ENCODE measurements at regions not wholly inside any gene's neighbourhood (a gene's known extent, or its start where the extent isn't known, plus 50 kb on each side); places are given as distances from the start of the nearest gene placed in this dataset.

DNA sequence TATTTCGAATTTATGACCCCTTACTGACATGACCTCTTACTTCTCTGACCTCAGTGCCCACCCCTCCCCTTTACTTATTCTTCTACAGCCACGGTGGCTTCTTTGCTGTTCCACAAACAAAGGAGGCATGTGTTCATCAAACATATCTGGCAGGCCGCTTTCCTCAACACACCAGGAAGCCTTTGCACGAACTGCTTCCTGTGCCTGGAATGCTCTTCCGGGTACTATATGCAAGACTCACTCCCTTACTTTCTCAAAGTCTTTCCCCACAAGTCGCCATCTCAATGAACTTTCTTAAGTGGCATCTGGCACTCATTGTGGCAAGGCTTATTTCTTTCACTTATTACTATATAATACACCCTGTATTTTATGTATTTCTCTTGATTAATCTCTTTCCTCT is 351.5 kb upstream of the DDX53 start:
- TF ChIP-seq, protein P1, sequence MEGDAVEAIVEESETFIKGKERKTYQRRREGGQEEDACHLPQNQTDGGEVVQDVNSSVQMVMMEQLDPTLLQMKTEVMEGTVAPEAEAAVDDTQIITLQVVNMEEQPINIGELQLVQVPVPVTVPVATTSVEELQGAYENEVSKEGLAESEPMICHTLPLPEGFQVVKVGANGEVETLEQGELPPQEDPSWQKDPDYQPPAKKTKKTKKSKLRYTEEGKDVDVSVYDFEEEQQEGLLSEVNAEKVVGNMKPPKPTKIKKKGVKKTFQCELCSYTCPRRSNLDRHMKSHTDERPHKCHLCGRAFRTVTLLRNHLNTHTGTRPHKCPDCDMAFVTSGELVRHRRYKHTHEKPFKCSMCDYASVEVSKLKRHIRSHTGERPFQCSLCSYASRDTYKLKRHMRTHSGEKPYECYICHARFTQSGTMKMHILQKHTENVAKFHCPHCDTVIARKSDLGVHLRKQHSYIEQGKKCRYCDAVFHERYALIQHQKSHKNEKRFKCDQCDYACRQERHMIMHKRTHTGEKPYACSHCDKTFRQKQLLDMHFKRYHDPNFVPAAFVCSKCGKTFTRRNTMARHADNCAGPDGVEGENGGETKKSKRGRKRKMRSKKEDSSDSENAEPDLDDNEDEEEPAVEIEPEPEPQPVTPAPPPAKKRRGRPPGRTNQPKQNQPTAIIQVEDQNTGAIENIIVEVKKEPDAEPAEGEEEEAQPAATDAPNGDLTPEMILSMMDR (IDR thresholded peaks at IDR 0.05; ENCODE audit: low read length), result no peak
- no peak for TF ChIP-seq EZH2phosphoT487 (IDR thresholded peaks at IDR 0.05; ENCODE audit: low read length)

Measured in MM.1S (cell line).